ENCODE measurements at regions not wholly inside any gene's neighbourhood (a gene's known extent, or its start where the extent isn't known, plus 50 kb on each side); places are given as distances from the start of the nearest gene placed in this dataset.

DNA sequence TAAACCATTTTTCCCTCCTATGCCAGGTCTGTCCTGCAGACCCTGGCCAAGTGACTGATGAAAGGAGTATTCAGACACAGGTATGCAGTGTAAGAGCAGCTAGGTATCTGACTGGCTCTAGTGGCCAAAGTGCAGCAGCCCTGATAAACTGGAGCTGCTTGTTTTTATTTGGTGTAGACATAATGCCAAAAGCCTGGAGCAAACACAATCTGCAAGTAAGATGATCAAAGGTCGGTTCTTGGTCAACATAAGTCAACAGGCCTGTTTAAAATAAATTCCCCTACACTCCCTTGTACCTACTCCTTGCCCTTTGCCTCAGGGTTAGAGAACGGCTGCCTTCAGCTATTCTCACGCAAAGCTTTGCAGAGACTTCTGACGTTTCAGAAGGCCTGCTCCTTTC is 1003.1 kb downstream of the ZPLD1 start:
- no peak overlapping the region for H3K4me3 ChIP-seq (ENCODE audit: low read depth in 1 of 2, low read length in 2 of 2)
- no peak overlapping the region for H3K4me2 ChIP-seq (ENCODE audit: insufficient read depth, low read length)
- peaks cover 6% of the 10 kb centered on the region for H3K9me3 ChIP-seq (ENCODE audit: insufficient read depth, low read length, severe bottlenecking)
- H3K9ac ChIP-seq (ENCODE audit: low read depth, low read length), result no peak overlapping the region
- TF ChIP-seq, protein P1, sequence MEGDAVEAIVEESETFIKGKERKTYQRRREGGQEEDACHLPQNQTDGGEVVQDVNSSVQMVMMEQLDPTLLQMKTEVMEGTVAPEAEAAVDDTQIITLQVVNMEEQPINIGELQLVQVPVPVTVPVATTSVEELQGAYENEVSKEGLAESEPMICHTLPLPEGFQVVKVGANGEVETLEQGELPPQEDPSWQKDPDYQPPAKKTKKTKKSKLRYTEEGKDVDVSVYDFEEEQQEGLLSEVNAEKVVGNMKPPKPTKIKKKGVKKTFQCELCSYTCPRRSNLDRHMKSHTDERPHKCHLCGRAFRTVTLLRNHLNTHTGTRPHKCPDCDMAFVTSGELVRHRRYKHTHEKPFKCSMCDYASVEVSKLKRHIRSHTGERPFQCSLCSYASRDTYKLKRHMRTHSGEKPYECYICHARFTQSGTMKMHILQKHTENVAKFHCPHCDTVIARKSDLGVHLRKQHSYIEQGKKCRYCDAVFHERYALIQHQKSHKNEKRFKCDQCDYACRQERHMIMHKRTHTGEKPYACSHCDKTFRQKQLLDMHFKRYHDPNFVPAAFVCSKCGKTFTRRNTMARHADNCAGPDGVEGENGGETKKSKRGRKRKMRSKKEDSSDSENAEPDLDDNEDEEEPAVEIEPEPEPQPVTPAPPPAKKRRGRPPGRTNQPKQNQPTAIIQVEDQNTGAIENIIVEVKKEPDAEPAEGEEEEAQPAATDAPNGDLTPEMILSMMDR (IDR thresholded peaks at IDR 0.05; ENCODE audit: borderline replicate concordance, extremely low read depth, low read length, poor library complexity, severe bottlenecking), result no peak
- no peak for TF ChIP-seq EZH2 (IDR thresholded peaks at IDR 0.05; ENCODE audit: borderline replicate concordance, low read depth, low read length, severe bottlenecking)
- DNase-seq (no peak), ATAC-seq (ENCODE audit: insufficient read depth, low read depth) (no peak)
- no peak overlapping the region for H3K27ac ChIP-seq (ENCODE audit: low read length)
- H3K36me3 ChIP-seq (ENCODE audit: insufficient read depth, low read length), result no peaks in the 10 kb centered on the region
- no peaks in the 10 kb centered on the region for H3K27me3 ChIP-seq (ENCODE audit: insufficient read depth, low read length, poor library complexity)
- no peaks in the 10 kb centered on the region for H4K20me1 ChIP-seq (ENCODE audit: insufficient read depth, low read length)
- no peaks in the 10 kb centered on the region for H3K79me2 ChIP-seq (ENCODE audit: insufficient read depth, low read length)
- H3K4me1 ChIP-seq (ENCODE audit: insufficient read depth, low read length), result no peaks in the 10 kb centered on the region
- no peak overlapping the region for H2AFZ ChIP-seq (ENCODE audit: low read depth, low read length)

DNA sequence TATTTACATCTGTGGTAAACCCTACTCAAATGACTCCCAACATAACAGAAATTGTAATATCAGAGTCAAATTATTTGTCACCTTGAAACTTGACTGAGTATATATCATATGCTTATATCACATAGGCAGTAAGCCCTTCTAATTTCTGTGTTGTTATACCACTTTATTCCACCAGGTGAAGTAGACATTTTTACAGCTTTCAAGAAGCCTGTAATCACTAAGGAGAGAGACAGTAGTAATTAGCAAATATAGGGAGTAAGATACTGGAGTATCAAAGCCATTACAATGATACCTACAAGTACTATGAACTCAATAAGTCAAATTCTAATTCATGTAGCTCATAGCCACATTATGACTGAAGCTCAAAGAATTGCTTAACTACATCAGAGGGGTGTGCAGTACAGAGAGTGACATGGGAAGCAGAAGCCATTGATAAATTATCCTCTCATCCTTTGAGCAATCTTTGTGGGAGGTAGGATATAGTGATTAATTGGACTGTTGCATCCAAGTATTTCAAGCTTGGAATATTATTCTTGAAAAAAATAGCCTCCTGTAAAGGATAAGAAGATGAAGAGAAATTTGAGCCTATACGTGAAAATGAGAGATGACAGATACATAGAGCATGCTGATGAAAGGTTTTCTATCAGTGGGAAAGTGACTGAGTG is 1005.9 kb downstream of the ZPLD1 start:
- Histone ChIP-seq H3K4me1 (ENCODE audit: insufficient read depth, low read length) (no peaks in the 10 kb centered on the region), H3K9ac (ENCODE audit: low read depth, low read length) (no peak overlapping the region), H4K20me1 (ENCODE audit: insufficient read depth, low read length) (no peaks in the 10 kb centered on the region), H3K27ac (ENCODE audit: low read length) (no peak overlapping the region), H3K4me3 (ENCODE audit: low read depth in 1 of 2, low read length in 2 of 2) (no peak overlapping the region), H2AFZ (ENCODE audit: low read depth, low read length) (no peak overlapping the region), H3K79me2 (ENCODE audit: insufficient read depth, low read length) (no peaks in the 10 kb centered on the region), H3K36me3 (ENCODE audit: insufficient read depth, low read length) (no peaks in the 10 kb centered on the region), H3K9me3 (ENCODE audit: insufficient read depth, low read length, severe bottlenecking) (peaks cover 6% of the 10 kb centered on the region), H3K27me3 (ENCODE audit: insufficient read depth, low read length, poor library complexity) (no peaks in the 10 kb centered on the region), H3K4me2 (ENCODE audit: insufficient read depth, low read length) (no peak overlapping the region)
- ATAC-seq (ENCODE audit: insufficient read depth, low read depth) (no peak), DNase-seq (no peak)
- TF ChIP-seq, protein P1 (IDR thresholded peaks at IDR 0.05; ENCODE audit: borderline replicate concordance, extremely low read depth, low read length, poor library complexity, severe bottlenecking), result peak; percentile 33
- TF ChIP-seq EZH2 (IDR thresholded peaks at IDR 0.05; ENCODE audit: borderline replicate concordance, low read depth, low read length, severe bottlenecking), result no peak

DNA sequence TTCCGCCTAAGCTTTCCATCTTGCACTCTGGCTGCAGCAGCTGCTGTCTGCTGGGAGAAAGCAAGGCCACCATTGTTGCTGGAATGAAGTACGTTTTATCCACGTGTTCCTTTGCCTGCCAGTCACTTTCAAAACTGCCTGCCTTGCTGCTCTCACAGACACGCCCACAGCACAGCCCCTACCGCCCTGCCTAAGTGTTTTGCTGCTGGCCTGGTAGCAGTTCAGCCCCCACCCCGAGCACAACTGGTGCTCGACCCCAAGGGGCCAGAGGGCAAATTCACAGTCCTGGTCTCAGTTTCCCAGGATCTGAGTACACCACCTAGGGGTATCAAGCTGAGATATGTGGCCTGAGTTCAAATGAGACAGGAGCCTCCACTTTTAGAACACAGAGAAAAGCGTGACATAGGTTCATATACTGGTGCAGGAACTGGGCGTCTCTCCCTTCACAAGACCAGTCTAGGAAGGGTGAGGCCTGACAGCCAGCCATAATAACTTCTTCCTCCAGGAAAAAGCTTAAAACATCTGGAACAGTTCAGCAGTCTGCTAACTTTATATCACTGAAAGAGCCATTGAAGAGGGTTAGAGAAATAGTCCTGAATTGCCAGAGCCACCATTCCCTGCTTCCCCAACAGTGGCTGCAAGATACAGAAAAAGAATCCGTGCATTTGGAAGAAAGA is 1012.3 kb downstream of the ZPLD1 start:
- Histone ChIP-seq H3K27ac (ENCODE audit: low read length) (no peak overlapping the region), H3K9ac (ENCODE audit: low read depth, low read length) (no peak overlapping the region), H3K4me1 (ENCODE audit: insufficient read depth, low read length) (no peaks in the 10 kb centered on the region), H3K36me3 (ENCODE audit: insufficient read depth, low read length) (no peaks in the 10 kb centered on the region), H3K27me3 (ENCODE audit: insufficient read depth, low read length, poor library complexity) (no peaks in the 10 kb centered on the region), H3K4me3 (ENCODE audit: low read depth in 1 of 2, low read length in 2 of 2) (no peak overlapping the region), H4K20me1 (ENCODE audit: insufficient read depth, low read length) (no peaks in the 10 kb centered on the region), H2AFZ (ENCODE audit: low read depth, low read length) (no peak overlapping the region), H3K9me3 (ENCODE audit: insufficient read depth, low read length, severe bottlenecking) (no peaks in the 10 kb centered on the region), H3K4me2 (ENCODE audit: insufficient read depth, low read length) (no peak overlapping the region), H3K79me2 (ENCODE audit: insufficient read depth, low read length) (no peaks in the 10 kb centered on the region)
- no peak for ATAC-seq (ENCODE audit: insufficient read depth, low read depth)
- no peak for TF ChIP-seq EZH2 (IDR thresholded peaks at IDR 0.05; ENCODE audit: borderline replicate concordance, low read depth, low read length, severe bottlenecking)
- TF ChIP-seq, protein P1 (IDR thresholded peaks at IDR 0.05; ENCODE audit: borderline replicate concordance, extremely low read depth, low read length, poor library complexity, severe bottlenecking), result no peak
- DNase-seq, result no peak
